Endothelial cell of umbilical vein (primary cell): ENCODE measurements at regions not wholly inside any gene's neighbourhood (a gene's known extent, or its start where the extent isn't known, plus 50 kb on each side); places are given as distances from the start of the nearest gene placed in this dataset.

Experiments
- BruUV-seq: library from RNA; stranded (reverse); fragments of 400-500 nt; replicated peaks from 2 replicates; lab custom pipeline; 2021; lab: Mats Ljungman, UMichigan
- CTCF ChIA-PET: fragments of 300-600, 350-600 bp; sonication (Branson Sonifier 250); formaldehyde crosslinking; loops from one replicate; lab custom pipeline; 2021; ENCODE audit warnings: antibody characterized with exemption, inconsistent platforms; lab: Charles Lee
- POLR2A ChIA-PET: fragments of 300-600, 350-600 bp; sonication (Branson Sonifier 250); formaldehyde crosslinking; loops from one replicate; lab custom pipeline; 2021; ENCODE audit warnings: antibody characterized with exemption, inconsistent platforms; lab: Charles Lee
- DNase-seq: peaks from one replicate; pipeline ENCODE4 v3.0.0-alpha.2; 2011; ENCODE audit warnings: low read depth, low spot score
- FAIRE-seq: peaks from 2 replicates; lab custom pipeline; 2011; peaks lifted over from hg19 to GRCh38; lab: Jason Lieb, UNC
- H2AFZ ChIP-seq: 2 replicates; pipeline ENCODE4 v1.6.0; 2012; ENCODE audit warnings: low read depth, low read length, control low read depth, inconsistent platforms
- H3K27ac ChIP-seq: 2 replicates; pipeline ENCODE4 v1.5.1; 2011; ENCODE audit warnings: low read depth, mild to moderate bottlenecking, control low read depth, low read length, moderate library complexity; ENCODE audit not compliant: insufficient read depth
- H3K27me3 ChIP-seq, 2 experiments: 2 replicates each; pipeline versions ENCODE4 v1.6.0 to v1.6.1; 2011; ENCODE audit warnings: low read length in 2 of 2, mixed read lengths in 1 of 2; ENCODE audit not compliant: control insufficient read depth in 2 of 2, insufficient read depth in 2 of 2
- H3K36me3 ChIP-seq, 2 experiments: 2 replicates in 1 of 2; 3 replicates in 1 of 2; pipeline ENCODE4 v1.5.1; 2011; ENCODE audit warnings: low read length in 2 of 2, mild to moderate bottlenecking in 1 of 2, moderate library complexity in 1 of 2; ENCODE audit not compliant: control insufficient read depth in 2 of 2, insufficient read depth in 2 of 2; ENCODE audit errors: extremely low read depth in 1 of 2
- H3K4me1 ChIP-seq: 3 replicates; pipeline ENCODE4 v1.5.1; 2011; ENCODE audit warnings: mild to moderate bottlenecking, low read length; ENCODE audit not compliant: control insufficient read depth, insufficient read depth; ENCODE audit errors: extremely low read depth
- H3K4me2 ChIP-seq: 2 replicates; pipeline ENCODE4 v1.6.1; 2011; ENCODE audit warnings: low read length, control low read depth, mixed read lengths; ENCODE audit not compliant: insufficient read depth
- H3K4me3 ChIP-seq, 3 experiments: fragments of 200-600 bp in 1 of 3; sonication (generic), shearing (Covaris generic) in 1 of 3; replicated peaks in 1 of 3; 2 replicates each; pipeline ENCODE4 v1.5.1; 2011 to 2016; ENCODE audit warnings: control low read depth in 3 of 3, low read length in 3 of 3, mild to moderate bottlenecking in 2 of 3, inconsistent platforms in 1 of 3, low read depth in 1 of 3, moderate library complexity in 1 of 3; ENCODE audit not compliant: insufficient read depth in 1 of 3
- H3K79me2 ChIP-seq: 2 replicates; pipeline ENCODE4 v1.6.0; 2012; ENCODE audit warnings: low read length, inconsistent platforms; ENCODE audit not compliant: control insufficient read depth, insufficient read depth
- H3K9ac ChIP-seq: replicated peaks from 2 replicates; pipeline ENCODE3; 2011; ENCODE audit warnings: low read length, control low read depth; ENCODE audit not compliant: insufficient read depth; ENCODE audit errors: extremely low read depth
- H3K9me1 ChIP-seq: replicated peaks from 3 replicates; pipeline ENCODE4 v1.6.0; 2011; ENCODE audit warnings: mild to moderate bottlenecking, low read length; ENCODE audit not compliant: control insufficient read depth, insufficient read depth; ENCODE audit errors: extremely low read depth
- H3K9me3 ChIP-seq: replicated peaks from 2 replicates; pipeline ENCODE4 v1.5.1; 2012; ENCODE audit warnings: low read length, inconsistent platforms; ENCODE audit not compliant: control insufficient read depth, insufficient read depth
- H4K20me1 ChIP-seq: replicated peaks from 2 replicates; pipeline ENCODE3; 2011; ENCODE audit warnings: mild to moderate bottlenecking, low read length; ENCODE audit not compliant: control insufficient read depth, insufficient read depth; ENCODE audit errors: extremely low read depth
- CTCF ChIP-seq, 2 donors: IDR thresholded peaks; 1 replicate in 1 of 2; 2 replicates in 1 of 2; pipeline ENCODE4 v1.5.1; 2011; ENCODE audit warnings: low read length in 2 of 2, mild to moderate bottlenecking in 2 of 2, moderate library complexity in 2 of 2, control low read depth in 1 of 2, inconsistent platforms in 1 of 2, low read depth in 1 of 2; ENCODE audit not compliant: insufficient read depth in 1 of 2; ENCODE audit errors: extremely low read depth in 1 of 2
- EZH2 ChIP-seq: IDR thresholded peaks from 2 replicates; pipeline ENCODE4 v1.6.1; 2012; ENCODE audit warnings: borderline replicate concordance, low read depth, mild to moderate bottlenecking, moderate library complexity, low read length, inconsistent platforms; ENCODE audit not compliant: severe bottlenecking
- FOS ChIP-seq: IDR thresholded peaks from 2 replicates; pipeline ENCODE4 v1.6.1; 2011; ENCODE audit warnings: mild to moderate bottlenecking, low read length, moderate library complexity, borderline replicate concordance; ENCODE audit not compliant: insufficient read depth
- GATA2 ChIP-seq: IDR thresholded peaks from 2 replicates; pipeline ENCODE4 v1.7.0; 2011; ENCODE audit warnings: low read depth, mild to moderate bottlenecking, moderate library complexity, mixed read lengths, low read length; ENCODE audit not compliant: insufficient read length, insufficient read depth
- JUN ChIP-seq: IDR thresholded peaks from 2 replicates; pipeline ENCODE4 v1.6.1; 2011; ENCODE audit warnings: borderline replicate concordance, low read depth; ENCODE audit not compliant: insufficient read length, insufficient read depth
- MAX ChIP-seq: IDR thresholded peaks from 2 replicates; pipeline ENCODE4 v1.6.1; 2011; ENCODE audit not compliant: insufficient read depth, insufficient read length
- MYC ChIP-seq: IDR thresholded peaks from one replicate; pipeline ENCODE4 v1.6.1; 2011; ENCODE audit warnings: mild to moderate bottlenecking, low read depth, low read length
- POLR2A ChIP-seq: IDR thresholded peaks from 2 replicates; pipeline ENCODE4 v1.6.1; 2012; ENCODE audit warnings: low read depth, mild to moderate bottlenecking, control low read depth, low read length
- POLR2AphosphoS5 ChIP-seq: IDR thresholded peaks from 2 replicates; pipeline ENCODE4 v1.6.1; 2012; ENCODE audit warnings: low read depth, mild to moderate bottlenecking, control low read depth, low read length, moderate library complexity; ENCODE audit not compliant: insufficient read depth
- dilution Hi-C: fragments of 300-500 bp; cut with MboI; formaldehyde crosslinking; loops from one replicate; pipeline ENCODE4 v1.15.0; 2019; ENCODE audit warnings: low sequenced_read_pairs; ENCODE audit not compliant: extremely low pct_ligation_motif_present
- intact Hi-C: fragments of 100-400 bp; cut with micrococcal nuclease; formaldehyde crosslinking; loops from one replicate; pipeline ENCODE4 v1.10.0; 2022

DNA sequence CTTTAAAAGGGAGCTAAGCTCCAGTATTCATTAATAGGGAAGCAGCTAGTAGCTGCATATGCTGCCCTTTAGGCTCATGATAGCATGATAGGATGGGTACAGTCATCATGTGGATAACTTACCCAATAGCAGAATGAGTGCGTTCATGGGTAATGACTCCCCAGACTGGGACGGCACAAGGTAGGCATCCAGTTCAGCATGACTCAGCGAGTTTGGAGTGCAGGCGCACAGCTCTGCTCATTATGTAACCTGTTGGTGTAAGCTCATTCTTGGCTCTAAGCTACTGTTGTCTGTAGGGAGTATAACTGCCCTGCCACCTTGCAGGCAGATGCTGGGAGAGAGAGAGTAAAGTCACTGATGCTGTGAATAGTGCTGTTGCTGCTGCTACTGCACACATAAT is 209.2 kb upstream of the SYT4 start:
- intact Hi-C loops (no loop called here), dilution Hi-C loops (no loop called here)
- ChIA-PET CTCF (no interaction called here), POLR2A (no interaction called here)
- no peak overlapping the region for H3K4me2 ChIP-seq
- no peak overlapping the region for H3K4me3 ChIP-seq
- H3K27ac ChIP-seq: no peak overlapping the region
- no peak for TF ChIP-seq MAX
- no peak for TF ChIP-seq POLR2AphosphoS5
- no peak for TF ChIP-seq FOS
- no peak for TF ChIP-seq GATA2
- TF ChIP-seq POLR2A: no peak
- TF ChIP-seq MYC: no peak
- no peak for TF ChIP-seq CTCF (IDR thresholded peaks at IDR 0.05; ENCODE audit: extremely low read depth in 1 of 2, insufficient read depth in 1 of 2, low read depth in 1 of 2, low read length in 2 of 2)
- no peak for TF ChIP-seq EZH2
- TF ChIP-seq JUN: no peak
- BruUV-seq: no TSS peak
- H3K9ac ChIP-seq: no peak overlapping the region
- no peaks in the 10 kb centered on the region for H3K27me3 ChIP-seq
- DNase-seq (no peak), FAIRE-seq (no peak)
- H2AFZ ChIP-seq: no peak overlapping the region
- no peaks in the 10 kb centered on the region for H3K36me3 ChIP-seq
- H3K4me1 ChIP-seq: no peaks in the 10 kb centered on the region
- no peaks in the 10 kb centered on the region for H4K20me1 ChIP-seq
- H3K9me1 ChIP-seq: no peaks in the 10 kb centered on the region
- peaks cover 6% of the 10 kb centered on the region for H3K9me3 ChIP-seq
- H3K79me2 ChIP-seq: no peaks in the 10 kb centered on the region
